NCI-H2107 treated with DMSO at 0.1 percent for 48 hours (cell line): ENCODE measurements at regions not wholly inside any gene's neighbourhood (a gene's known extent, or its start where the extent isn't known, plus 50 kb on each side); places are given as distances from the start of the nearest gene placed in this dataset.
A peak's percentile ranks its signal among the peaks of the same experiment; 100 is the strongest.

Source experiments
- DNase-seq: peaks from one replicate; lab custom pipeline; 2025; ENCODE audit not compliant: unreplicated experiment; lab: John Stamatoyannopoulos, UW

- DNase-seq = no peak
Measured at GRCh38 chr2:240225660-240226475, 85.4 kb upstream of the OTOS start.

GRCh38 chr2:240226672-240227537 is 86.4 kb upstream of the OTOS start:
- no peak for DNase-seq

- DNase-seq = no peak
Measured at GRCh38 chr2:240227538-240228428, 87.3 kb upstream of the OTOS start.

- DNase-seq = no peak
Measured at GRCh38 chr2:240229005-240229404, 88.5 kb upstream of the OTOS start.

- no peak for DNase-seq
Measured at GRCh38 chr2:240229603-240230235, 89.3 kb upstream of the OTOS start.

- DNase-seq = no peak
Measured at GRCh38 chr2:240230291-240230931, 90.0 kb upstream of the OTOS start.

GRCh38 chr2:240231838-240232244 is 91.4 kb upstream of the OTOS start:
- DNase-seq = no peak

- DNase-seq = no peak
Measured at GRCh38 chr2:240232264-240232915, 91.9 kb upstream of the OTOS start.

- DNase-seq = peak; percentile 10
Measured at GRCh38 chr2:240232961-240233884, 92.8 kb upstream of the OTOS start.

GRCh38 chr2:240233885-240234502 is 93.5 kb upstream of the OTOS start:
- no peak for DNase-seq

- DNase-seq = no peak
Measured at GRCh38 chr2:240234503-240234951, 94.1 kb upstream of the OTOS start.

- no peak for DNase-seq
Measured at GRCh38 chr2:240235149-240235803, 94.8 kb upstream of the OTOS start.

- DNase-seq = no peak
Measured at GRCh38 chr2:240235811-240236210, 95.4 kb upstream of the OTOS start.

GRCh38 chr2:240236217-240237111 is 96.0 kb upstream of the OTOS start:
- DNase-seq = peak; percentile 44

- DNase-seq = no peak
Measured at GRCh38 chr2:240237609-240238174, 97.2 kb upstream of the OTOS start.

- DNase-seq = no peak
Measured at GRCh38 chr2:240238201-240238600, 97.7 kb upstream of the OTOS start.
